ENCODE measurements at regions not wholly inside any gene's neighbourhood (a gene's known extent, or its start where the extent isn't known, plus 50 kb on each side); places are given as distances from the start of the nearest gene placed in this dataset.
"Not testable (repeated sequence)": the region's sequence is repeated elsewhere in the genome, so short reads cannot be mapped to it uniquely, and the experiment has no call there.

- no peak for DNase-seq (ENCODE audit: low read depth)
- TF ChIP-seq CTCF (IDR thresholded peaks at IDR 0.05; ENCODE audit: insufficient read depth, low read length, poor library complexity, severe bottlenecking) = no peak
- Histone ChIP-seq H3K36me3 (ENCODE audit: control insufficient read depth, insufficient read depth, low read length) (no peaks in the 10 kb centered on the region), H3K4me3 (ENCODE audit: low read depth, low read length) (no peak overlapping the region), H3K27me3 (ENCODE audit: control insufficient read depth, insufficient read depth, low read length) (no peaks in the 10 kb centered on the region)
Observed at GRCh38 chrX:9394212-9394611, 70.6 kb upstream of the TBL1X start.

- peak; percentile 5 for DNase-seq (ENCODE audit: low read depth)
- Histone ChIP-seq H3K36me3 (ENCODE audit: control insufficient read depth, insufficient read depth, low read length) (no peaks in the 10 kb centered on the region), H3K27me3 (ENCODE audit: control insufficient read depth, insufficient read depth, low read length) (no peaks in the 10 kb centered on the region), H3K4me3 (ENCODE audit: low read depth, low read length) (no peak overlapping the region)
- no peak for TF ChIP-seq CTCF (IDR thresholded peaks at IDR 0.05; ENCODE audit: insufficient read depth, low read length, poor library complexity, severe bottlenecking)
Observed at GRCh38 chrX:9396930-9397329, 67.9 kb upstream of the TBL1X start.

- H3K36me3 ChIP-seq (ENCODE audit: control insufficient read depth, insufficient read depth, low read length) = no peaks in the 10 kb centered on the region
- TF ChIP-seq CTCF (IDR thresholded peaks at IDR 0.05; ENCODE audit: insufficient read depth, low read length, poor library complexity, severe bottlenecking) = no peak
- no peaks in the 10 kb centered on the region for H3K27me3 ChIP-seq (ENCODE audit: control insufficient read depth, insufficient read depth, low read length)
- no peak overlapping the region for H3K4me3 ChIP-seq (ENCODE audit: low read depth, low read length)
- no peak for DNase-seq (ENCODE audit: low read depth)
Observed at GRCh38 chrX:9401051-9401450, 63.8 kb upstream of the TBL1X start.

GRCh38 chrX:9403374-9403773, 61.5 kb upstream of the TBL1X start:
- Histone ChIP-seq H3K36me3 (ENCODE audit: control insufficient read depth, insufficient read depth, low read length) (no peaks in the 10 kb centered on the region), H3K27me3 (ENCODE audit: control insufficient read depth, insufficient read depth, low read length) (no peaks in the 10 kb centered on the region), H3K4me3 (ENCODE audit: low read depth, low read length) (no peak overlapping the region)
- no peak for DNase-seq (ENCODE audit: low read depth)
- no peak for TF ChIP-seq CTCF (IDR thresholded peaks at IDR 0.05; ENCODE audit: insufficient read depth, low read length, poor library complexity, severe bottlenecking)

DNA sequence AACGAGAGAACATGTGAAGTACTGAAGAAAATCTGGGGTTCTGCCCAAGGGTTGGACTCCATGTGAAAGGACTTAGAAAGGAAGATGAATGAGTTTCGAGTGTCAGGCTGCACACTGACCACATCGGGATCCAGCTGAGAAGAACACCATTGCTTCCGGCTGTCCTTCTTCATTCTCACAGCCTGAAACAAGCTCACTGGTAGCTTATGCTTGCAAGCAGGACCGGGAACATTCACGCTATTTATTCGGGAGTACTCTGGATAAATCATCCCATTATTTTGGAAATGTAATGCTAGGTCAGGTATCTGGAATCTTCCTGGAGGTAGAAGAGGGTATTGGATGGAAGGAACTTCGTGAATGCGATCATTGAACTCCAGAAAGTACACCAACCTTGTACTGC, 59.2 kb upstream of the TBL1X start:
- DNase-seq (ENCODE audit: low read depth) = not testable (repeated sequence)

GRCh38 chrX:9410889-9411288, 54.0 kb upstream of the TBL1X start:
- not testable (repeated sequence) for H3K27me3 ChIP-seq (ENCODE audit: control insufficient read depth, insufficient read depth, low read length); H3K36me3 ChIP-seq (ENCODE audit: control insufficient read depth, insufficient read depth, low read length); H3K4me3 ChIP-seq (ENCODE audit: low read depth, low read length); DNase-seq (ENCODE audit: low read depth)

More for the DNA sequence above, 59.2 kb upstream of the TBL1X start:
- H3K36me3 ChIP-seq (ENCODE audit: control insufficient read depth, insufficient read depth, low read length); H3K4me3 ChIP-seq (ENCODE audit: low read depth, low read length); H3K27me3 ChIP-seq (ENCODE audit: control insufficient read depth, insufficient read depth, low read length): not testable (repeated sequence)

DNA sequence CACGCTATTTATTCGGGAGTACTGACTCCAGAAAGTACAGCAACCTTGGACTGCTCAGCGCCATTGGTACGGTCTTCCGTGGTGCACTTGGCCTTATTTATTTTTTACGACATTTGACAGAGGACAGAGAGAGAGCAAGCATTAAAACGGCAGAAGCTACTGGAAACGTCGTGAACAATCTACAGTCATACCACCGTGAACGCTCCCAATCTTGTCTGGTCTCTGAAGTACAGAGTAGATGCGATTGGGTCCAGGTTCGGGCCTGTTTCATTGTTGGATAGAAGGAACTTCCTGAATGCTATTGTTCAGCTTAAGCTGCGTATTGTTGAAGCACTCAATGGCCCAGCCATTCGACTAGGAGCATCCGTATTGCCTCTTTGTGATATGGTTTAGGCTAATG, 53.2 kb upstream of the TBL1X start:
- H3K27me3 ChIP-seq (ENCODE audit: control insufficient read depth, insufficient read depth, low read length); H3K36me3 ChIP-seq (ENCODE audit: control insufficient read depth, insufficient read depth, low read length); DNase-seq (ENCODE audit: low read depth): not testable (repeated sequence)

More for the DNA sequence above, 53.2 kb upstream of the TBL1X start:
- H3K4me3 ChIP-seq (ENCODE audit: low read depth, low read length) = not testable (repeated sequence)
